Midbrain (tissue), 1 donor: ENCODE measurements at regions not wholly inside any gene's neighbourhood (a gene's known extent, or its start where the extent isn't known, plus 50 kb on each side); places are given as distances from the start of the nearest gene placed in this dataset.
"Not testable (repeated sequence)": the region's sequence is repeated elsewhere in the genome, so short reads cannot be mapped to it uniquely, and the experiment has no call there.

Source experiments
- DNase-seq: peaks from one replicate; lab custom pipeline; 2025; lab: John Stamatoyannopoulos, UW

DNA sequence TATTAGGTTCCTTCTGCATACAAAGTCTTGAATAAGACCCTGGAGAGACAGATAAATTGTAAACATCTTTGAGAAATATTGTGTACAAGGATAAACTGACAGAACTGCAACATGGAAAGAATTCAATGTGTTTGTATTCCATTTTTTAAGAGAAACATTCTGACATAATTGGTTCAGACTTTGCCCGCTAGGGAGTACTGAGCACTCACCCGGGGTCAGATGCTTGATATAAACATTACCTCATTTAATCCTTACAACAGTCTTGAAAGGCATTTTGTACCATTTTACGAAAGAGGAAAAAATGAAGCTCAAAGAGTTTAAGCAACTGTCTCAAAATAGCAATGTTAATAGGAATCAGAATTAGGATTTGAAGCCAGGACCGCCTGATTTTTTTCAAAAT lies 416.7 kb upstream of the CRIM1 start:
- no peak for DNase-seq

DNA sequence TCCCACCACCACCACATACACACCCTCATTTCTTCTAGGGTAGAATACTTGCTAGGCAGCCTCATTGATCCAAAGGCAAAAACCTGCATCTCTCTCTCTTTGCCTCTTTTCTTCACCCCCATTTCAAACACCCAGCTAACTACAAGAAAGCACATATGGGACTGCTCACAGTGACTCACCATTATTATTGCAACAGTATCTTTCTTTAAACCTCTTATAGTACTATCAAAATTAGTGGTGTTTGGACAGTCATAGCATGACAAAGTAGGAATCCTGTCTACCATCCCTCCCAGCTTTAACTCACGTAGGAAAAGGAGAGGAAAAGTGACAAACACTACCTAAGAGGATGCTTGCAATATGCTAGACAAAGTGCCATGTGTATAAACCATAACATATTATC lies 422.5 kb upstream of the CRIM1 start:
- no peak for DNase-seq

DNA sequence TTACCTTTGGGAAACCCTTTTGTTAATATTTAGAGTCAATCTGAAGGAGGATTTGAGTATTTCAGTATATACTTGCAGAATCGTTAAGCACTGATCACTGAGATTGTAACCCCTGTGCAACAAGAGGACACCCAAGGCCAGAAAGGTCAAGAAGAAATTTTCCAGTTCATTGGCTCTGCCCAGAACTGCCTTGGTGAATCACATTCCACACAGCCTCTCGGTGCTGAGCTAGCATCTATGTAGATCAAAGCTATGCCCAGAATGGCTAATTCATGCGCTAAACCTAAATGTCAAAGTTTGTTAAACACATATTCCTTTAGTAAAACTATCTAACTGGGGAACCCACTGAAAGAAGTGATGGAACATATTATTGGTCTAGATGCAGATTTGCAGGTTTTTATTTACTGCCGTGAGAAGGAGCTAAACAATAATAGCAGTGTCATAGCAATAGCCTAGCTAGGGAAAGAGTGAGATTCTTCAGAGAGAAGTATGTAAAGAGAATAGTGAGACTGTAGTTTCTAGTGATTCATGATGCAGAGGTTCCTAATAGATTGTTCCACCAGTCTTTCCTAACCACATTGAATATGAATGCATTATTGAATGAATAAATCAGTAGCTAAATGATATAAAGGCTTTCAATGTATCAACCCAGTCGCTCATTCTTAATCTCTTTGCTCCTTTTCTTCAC lies 423.2 kb upstream of the CRIM1 start:
- no peak for DNase-seq

DNA sequence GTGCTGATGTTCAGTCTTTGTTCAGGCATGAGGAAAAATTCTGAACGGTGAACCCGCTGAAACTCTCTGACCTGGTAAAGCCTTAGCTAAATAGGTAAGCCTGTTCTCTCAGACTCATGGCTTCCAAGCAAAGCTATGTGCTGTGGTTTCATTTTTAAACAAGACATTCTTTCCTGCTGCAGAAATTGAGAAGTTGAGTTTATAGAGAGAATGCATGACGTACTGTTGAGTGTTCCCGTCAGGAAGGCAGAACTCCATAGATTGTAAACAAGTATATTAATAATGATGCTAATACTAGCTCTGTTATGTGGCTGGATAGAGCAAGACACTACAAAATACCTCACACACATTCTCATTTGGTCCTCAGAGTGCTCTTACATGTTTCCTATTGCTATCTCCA lies 424.0 kb upstream of the CRIM1 start:
- no peak for DNase-seq

DNA sequence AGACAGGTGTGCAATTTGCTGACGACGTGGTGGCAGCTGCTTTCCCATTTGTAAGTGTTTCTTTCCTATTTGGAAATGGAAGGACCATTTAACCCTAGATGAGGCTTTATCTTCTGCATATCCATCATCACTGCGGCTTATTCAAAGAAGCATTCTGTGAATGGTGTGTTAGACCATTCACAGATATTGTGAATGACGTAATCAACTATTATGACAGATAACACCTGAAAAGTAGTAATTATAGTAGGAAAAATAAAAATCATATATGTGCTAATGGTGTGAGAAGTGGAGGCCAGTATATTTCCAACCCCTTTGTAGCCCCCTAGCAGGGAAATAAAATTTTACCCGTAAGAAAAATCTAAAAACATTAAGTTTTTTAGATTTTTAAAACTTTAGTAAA lies 424.5 kb upstream of the CRIM1 start:
- DNase-seq = no peak

DNA sequence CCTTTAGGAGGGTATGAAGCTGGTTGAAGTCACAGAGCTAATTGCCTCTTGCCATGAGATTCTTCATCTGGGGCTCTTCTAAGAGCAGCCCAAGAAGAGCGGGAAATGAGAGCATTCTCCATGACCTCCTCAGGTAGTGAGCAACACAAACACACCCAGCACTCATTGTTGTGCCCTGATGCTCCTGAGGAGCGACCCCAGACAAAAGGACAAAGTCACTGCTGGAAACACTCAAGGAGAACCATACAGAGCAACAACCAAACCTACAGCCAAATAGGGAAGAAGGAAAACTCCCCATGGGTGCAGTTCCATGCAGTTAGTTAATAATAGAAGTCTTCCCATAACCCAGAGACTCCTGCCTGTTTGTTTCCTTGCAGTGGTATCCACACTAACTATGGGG lies 426.0 kb upstream of the CRIM1 start:
- no peak for DNase-seq

DNA sequence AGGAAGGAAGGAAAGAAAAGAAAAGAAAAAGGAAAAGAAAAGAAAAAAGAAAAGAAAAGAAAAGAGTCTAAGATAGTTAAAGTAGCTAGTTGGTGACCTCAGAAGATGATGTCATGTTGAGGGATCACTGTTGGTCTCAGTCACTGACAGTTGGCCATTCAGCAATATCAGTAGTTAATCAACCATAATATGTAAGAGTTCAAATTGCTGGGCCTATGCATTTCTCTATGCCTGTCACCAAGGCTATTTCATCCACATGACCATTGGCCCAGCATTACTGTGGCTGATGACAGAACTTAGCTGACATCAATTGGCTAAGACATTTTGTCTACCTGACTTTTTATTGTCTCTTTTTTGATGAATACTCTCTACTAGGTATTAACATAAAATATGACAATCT lies 435.5 kb upstream of the CRIM1 start:
- no peak for DNase-seq

DNA sequence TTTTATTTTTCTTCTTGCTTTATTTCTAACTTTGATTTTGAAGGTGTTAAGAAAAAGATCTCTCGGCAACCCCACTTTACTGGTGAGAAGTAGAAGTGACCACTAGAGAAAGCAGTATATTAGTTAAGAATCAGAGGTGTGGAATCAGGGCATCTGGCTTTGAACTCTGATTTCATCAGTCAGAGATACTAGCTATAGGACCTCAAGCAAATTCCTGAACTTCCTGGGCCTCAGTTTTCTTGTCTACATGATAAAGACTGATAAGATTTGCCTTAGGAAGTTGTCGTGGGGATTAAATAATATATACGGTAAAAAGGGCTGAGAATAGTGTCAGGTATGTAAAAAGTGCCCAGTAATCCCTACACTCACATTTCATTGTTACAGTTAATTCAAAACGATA lies 440.3 kb upstream of the CRIM1 start:
- no peak for DNase-seq

DNA sequence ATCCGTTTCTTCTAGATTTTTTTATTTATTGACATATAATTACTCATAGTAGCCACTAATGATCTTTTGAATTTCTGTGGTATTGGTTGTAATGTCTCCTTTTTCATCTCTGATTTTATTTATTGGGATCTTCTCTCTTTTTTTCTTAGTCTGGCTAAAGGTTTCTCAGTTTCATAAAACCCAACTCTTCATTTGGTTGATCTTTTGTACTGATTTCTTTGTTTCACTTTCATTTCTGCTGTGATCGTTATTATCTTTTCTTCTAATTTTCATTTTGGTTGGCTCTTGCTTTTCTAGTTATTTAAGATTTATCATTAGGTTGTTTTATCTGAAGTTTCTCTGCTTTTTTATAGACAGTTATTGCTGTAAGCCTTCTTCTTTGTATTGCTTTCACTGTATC lies 463.6 kb upstream of the CRIM1 start:
- DNase-seq = no peak

DNA sequence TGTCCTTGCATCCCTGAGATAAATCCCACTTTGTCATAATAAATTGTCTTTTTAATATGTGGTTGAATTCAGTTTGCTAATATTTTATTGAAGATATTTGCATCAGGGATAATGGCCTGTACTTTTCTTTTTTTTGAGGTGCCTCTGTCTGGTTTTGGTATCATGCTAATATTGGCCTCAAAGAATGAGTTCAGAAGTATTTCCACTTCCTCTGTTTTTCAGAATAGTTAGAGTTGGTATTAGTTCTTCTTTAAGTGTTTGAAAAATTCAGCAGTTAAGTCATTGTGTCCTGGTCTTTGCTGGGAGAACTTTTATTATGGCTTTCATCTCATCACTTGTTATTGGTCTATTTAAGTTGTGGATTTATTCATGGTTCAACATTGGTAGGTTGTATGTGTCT lies 464.1 kb upstream of the CRIM1 start:
- no peak for DNase-seq

DNA sequence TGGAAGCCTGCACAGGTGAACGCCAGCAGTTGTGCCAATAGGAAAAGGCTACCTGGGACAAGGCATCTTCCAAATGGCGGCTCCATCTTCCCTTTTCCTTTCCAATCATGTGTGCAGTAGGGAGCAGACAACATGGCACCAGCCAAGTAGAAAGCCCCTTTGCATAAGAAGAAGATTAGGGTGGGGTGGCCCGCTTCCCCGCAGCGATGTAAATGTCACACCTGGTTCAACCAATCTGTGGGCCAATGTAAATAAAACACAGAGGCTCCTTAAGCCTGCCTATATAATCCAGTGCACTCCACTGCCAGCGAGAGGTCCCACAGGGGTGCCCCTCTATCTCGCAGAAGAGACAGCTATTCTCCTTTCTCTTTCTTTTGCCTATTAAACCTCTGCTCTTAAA lies 468.4 kb upstream of the CRIM1 start:
- DNase-seq = no peak

DNA sequence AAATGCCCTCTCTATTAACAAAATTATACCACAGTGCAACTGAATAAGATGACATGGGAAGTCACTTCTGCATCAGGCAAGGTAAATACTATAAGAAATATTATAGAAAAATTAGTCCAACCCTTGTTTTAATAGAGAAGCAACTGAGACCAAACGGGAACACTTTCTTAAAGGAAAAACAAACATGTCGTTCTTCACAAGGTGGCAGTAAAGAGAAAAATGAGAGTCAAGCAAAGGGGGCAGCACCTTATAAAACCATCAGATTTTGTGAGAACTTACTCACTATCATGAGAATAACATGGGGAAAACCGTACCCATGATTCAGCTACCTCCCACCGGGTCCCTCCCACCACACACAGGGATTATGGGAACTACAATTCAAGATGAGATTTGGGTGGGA lies 481.7 kb upstream of the CRIM1 start:
- DNase-seq = no peak

DNA sequence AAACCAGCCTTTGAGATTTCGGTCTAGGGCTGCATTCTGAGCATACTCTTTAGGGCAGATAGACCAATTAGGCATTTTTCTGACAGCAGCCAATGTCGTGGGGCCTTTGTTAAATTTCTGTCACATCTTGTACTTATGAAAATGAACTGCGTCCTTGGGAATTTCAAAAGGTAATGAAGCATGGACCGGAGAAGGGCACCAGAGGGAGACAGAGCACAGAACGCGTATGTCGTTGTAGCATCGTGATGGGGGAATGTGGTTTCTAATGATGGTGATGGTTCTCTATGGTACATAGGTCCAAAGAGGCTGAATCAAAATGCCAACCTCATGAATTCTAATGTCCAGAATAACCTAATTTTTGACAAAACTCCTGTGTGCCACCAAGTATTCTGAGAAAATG lies 483.9 kb upstream of the CRIM1 start:
- DNase-seq = no peak

DNA sequence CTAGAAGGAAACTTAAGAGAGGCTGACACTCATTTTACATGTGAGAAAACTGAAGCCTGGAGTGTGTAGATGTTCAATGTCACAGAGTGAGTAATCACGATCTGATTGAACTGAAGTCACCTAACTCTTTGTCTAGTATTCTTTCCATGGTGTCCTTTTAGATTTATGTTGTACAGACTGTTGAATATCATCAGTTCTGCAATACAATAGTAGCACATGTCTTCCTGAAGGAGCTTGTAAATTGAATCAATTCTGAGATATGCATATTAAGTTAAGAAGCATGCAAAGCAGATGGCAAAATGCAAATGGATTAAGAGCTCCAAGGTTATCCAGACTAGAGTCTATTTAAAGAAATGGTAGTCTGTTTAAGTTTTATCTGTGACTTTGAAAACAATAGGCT lies 484.9 kb upstream of the CRIM1 start:
- DNase-seq = no peak

DNA sequence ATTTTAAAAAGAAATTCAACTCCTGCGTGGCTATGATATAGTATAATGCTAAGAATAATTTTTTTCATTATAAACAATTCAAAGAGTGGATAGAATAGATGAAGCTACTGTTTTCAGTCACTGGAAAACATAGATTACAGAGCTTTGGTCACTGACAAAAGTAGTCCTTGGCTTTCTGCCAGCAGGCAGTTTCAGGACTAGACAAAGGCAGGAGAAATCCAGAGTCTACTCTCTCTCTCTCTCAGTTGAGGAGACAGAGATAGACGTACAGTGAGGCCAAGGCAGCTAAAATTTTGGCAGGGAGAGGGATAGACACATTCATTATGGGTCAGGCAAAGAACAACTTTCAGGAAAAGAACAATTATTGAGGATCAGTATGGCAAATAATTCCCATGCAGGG lies 491.4 kb upstream of the CRIM1 start:
- no peak for DNase-seq

DNA sequence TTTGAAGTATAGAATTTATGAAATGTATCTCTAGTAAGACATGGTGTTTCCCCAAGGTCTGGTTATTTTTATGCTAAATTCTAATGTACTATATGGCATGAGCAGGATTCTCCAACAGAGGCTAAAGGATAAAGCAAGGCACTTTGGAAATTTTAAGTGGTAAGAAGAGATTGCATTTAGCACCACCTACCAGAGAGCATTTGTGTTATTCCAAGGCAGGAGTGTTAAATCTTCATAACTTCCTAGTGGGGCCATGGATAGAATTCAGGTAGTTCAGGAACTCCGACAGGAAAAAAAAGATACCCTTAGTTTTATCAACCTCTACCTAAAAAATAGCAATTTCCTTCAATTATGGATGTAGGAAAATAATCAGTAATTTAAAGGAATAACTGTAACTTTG lies 497.4 kb upstream of the CRIM1 start:
- DNase-seq = no peak

DNA sequence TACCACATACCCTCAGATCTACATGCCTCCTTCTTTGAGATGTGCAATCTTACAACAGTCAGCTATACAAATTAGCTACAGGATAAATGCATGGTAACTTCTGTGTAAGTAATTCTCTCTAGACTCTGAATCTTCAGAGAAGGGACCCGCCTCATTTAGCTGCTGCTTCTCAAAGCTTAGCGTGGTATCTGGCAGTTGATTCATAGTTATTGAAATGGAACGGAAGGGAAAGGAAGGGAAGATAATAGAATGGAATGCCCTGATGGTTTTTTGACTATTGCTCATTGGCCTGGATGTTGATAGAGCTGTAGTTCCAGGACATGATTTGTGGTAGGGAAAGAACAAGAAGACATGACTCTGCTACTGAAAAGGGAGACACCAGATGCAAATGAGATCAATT lies 498.1 kb upstream of the CRIM1 start:
- DNase-seq = no peak

DNA sequence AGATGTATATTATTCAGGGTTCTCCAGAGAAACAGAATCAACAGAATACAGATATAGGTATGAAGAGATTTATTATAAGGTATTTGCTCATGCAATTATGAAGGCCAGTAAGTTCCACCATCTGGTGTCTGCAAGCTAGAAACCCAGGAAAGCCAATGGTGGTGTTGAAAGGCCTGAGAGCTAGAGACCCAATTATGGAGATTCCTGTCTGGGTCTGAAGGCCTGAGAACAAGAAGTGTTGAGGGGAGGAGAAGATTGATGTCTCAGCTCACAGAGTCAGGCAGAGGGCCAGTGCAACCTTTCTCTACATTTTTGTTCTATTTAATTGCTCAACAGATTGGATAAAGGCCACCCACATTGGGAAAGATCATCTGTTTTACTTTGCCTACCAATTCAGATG lies 524.2 kb upstream of the CRIM1 start:
- no peak for DNase-seq

DNA sequence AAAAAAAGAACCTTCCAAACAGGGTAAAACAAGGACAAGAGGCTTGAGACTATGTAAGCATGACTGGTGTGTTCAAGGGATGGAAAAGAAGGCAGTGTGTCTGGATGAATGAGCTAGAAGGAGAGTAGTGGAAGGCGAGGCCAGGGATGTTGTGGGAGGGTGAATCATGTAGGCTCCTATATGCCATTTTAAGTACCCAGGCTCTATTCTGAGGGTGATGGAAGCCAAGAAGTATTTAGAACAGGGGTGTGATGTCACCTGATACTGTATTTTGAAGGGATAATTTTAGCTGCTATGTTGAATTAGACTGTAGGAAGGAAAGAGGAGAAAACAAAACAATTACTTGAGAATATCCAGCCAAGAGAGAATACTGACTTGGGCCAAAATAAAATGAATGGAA lies 524.7 kb upstream of the CRIM1 start:
- no peak for DNase-seq

DNA sequence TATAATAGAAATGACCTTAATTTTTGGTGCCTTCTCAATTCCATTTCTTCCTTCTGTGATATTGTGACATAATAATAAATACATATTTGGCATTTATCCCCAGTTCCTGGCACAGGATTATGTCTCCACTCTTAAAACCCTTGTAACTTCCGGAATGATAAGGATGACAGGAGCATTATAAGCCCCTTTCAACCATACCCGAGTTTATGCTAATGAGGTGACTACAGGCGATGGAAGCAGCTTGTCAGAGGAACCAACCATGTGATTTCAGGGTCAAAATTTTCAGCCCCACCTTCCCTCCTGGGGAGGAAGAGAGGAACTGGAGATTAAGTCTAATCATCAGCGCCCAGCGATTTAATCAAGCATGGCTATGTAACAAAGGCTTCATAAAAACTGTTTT lies 528.5 kb upstream of the CRIM1 start:
- no peak for DNase-seq

DNA sequence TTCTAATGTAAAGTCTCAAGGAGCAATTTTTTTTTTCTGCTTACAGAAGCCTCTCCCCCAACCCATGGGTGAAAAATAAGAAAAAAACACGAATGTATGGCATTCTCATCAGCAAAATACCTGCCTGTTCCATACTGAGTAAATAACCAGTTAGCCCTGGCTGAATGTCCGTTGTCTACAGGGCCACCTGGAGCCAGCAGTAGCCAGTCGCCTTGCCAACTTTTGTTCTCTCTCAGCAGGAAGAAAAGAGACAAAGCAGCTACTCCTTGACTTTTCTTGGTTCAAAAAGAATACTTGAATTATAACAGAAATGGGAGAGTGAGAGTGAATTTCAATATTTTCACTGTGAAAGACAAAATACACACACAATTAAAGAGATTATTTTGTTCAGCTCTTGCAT lies 532.9 kb upstream of the CRIM1 start:
- DNase-seq = no peak

DNA sequence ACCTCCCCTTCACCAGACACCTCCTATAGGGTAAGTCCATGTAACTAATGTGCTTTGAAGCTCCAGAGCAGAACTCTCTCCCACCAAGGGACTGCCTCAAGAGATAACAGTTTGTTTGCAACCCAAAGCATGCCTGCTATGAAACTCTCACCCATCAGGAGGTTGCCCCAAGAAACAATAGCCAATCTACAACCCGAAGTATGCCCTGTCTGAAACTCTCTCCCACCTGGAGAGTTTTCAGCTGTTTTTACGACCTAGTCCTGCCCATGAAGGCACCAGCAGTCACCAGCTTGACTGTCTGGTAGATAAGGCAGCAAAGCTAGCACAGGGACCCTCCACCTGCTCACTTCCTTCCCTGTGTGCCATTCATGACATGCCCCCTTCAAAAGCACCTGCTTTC lies 533.9 kb upstream of the CRIM1 start:
- DNase-seq = no peak

DNA sequence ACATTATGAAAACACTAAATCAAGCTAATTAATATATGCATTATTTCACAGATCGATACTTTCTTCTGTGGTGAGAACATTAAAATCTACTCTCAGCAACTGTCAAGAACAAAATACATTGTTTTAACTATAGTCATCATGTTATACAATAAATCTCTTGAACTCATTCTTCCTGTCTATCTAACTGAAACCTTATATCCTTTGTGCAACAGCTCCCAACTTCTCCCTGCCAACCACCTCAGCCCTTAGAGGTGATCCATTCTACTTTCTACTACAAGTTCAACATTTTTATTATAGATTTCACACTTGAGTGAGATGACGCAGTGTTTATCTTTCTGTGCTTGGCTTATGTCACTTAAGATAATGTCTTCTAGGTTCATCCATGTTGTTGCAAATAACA lies 535.2 kb upstream of the CRIM1 start:
- no peak for DNase-seq

DNA sequence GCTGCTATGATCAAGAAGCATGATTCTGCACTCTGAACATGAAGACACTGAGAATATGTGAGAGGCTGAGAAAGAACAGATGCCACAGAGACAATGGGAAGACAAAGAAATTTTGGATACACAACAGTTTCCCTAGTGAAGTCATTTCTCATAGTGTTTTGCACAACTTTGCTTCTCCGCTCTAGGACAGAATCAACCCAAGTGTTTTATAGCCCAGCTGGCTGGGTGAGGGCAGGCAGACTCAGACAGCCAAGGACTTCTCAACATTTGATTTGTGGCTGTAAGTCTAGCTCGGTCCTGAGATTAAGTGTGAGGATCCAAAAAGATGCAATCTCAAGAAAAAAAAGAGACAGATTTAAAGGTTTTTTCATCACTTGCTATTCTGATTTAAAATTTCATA lies 536.5 kb upstream of the CRIM1 start:
- no peak for DNase-seq

DNA sequence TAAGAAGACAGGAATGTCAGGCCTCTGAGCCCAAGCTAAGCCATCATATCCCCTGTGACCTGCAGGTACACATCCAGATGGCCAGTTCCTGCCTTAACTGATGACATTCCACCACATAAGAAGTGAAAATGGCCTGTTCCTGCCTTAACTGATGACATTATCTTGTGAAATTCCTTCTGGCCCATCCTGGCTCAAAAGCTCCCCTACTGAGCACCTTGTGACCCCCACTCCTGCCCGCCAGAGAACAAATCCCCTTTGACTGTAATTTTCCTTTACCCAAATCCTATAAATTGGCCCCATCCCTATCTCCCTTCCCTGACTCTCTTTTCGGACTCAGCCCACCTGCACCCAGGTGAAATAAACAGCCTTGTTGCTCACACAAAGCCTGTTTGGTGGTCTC lies 537.2 kb upstream of the CRIM1 start:
- DNase-seq = not testable (repeated sequence)
